HG02943 (cell line): ENCODE measurements at regions not wholly inside any gene's neighbourhood (a gene's known extent, or its start where the extent isn't known, plus 50 kb on each side); places are given as distances from the start of the nearest gene placed in this dataset.

ENCODE experiments used
- ATAC-seq: cut with Tn5 transposase; IDR thresholded peaks from one replicate; pipeline ENCODE4 v1.9.1; 2021; ENCODE audit warnings: mild to moderate bottlenecking, low read depth, moderate library complexity; ENCODE audit not compliant: unreplicated experiment

DNA sequence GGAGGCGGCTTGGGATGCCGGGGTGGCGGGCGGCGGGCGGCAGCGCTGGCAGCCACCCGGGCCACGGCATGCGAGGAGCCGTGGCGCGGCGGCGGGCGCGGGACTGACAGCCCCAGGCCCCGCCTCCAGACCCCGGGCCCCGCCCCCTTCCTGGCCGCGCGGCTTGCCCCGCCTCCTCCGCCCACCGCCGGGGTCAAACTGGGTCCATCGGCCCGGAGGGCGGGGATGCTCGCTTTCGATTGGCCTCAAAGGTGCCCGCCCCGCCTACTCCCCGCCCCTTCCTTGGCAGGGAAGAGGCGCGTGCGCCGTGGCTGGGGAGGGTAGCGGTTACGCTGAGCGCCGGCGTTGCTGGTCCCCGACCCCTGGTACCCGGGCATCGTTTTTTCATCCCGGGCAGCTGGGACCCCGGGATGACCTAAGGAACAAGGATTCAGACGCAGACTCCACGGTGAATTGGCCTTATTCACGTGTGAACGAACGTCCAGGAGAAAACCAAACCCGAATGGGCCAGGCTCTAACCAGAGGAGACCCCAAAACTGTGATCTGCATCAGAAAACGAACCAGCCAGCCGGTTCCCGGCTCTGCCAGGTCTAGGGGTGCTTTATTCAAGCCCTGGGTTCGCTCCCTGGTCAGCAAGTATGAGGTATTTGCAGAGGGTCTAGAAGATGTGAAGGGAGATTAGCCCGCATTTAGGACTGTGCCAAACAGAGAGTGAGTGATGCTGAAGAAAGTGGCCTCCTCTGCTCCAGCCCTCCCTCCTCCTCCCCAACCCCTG is 117.2 kb upstream of the GUCA2B start:
- ATAC-seq, result peak; percentile 90

DNA sequence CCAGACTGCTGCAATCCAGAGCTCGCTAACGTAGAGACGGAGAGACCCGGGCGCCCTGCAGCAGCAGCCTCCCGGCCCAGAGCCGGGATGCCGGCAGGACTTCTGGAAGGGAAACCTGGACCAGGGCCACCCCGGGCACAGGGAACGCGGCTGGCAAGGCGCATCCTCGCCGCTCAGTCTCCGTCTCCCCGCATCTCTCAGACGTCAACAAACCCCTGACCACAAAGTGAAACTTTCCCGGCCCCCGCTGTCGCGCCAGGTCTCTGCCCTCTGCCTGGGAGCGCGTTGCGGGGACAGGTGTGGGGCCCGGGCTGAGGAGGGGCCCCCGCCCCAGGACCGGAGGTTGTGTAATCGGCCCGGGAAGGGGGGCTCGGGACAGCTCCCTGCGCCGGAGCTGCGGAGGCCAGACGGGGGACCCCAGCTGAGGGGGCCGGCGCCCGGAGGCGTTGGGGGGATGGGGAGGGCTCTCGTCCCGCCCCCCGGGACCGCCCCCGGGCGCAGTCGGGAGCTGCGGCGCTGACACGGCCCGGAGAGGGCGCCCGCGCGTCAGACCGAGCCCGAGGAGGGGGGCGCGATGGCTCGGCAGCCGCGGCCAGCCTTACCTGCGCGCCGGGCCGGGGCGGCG is 116.6 kb upstream of the HIVEP3 start:
- peak; percentile 67 for ATAC-seq

DNA sequence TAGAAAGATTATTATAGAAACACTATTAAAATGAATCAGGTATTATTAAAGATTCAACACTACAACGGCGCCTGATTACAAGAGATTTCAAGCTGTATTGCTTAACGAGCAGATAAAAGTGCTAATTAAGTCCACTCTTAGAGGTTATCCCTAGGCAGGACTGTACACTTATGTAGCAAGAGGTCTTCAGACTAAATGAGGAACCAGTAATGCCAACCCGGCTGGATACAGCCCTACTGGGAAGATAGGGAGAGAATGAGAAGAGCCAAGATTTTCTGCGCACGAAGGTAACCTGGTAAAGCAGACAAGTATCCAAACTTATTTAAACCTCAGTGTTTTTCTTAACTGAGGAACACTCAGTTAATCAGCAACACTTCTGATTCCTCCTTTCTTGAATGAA is 115.7 kb upstream of the HIVEP3 start:
- no peak for ATAC-seq

DNA sequence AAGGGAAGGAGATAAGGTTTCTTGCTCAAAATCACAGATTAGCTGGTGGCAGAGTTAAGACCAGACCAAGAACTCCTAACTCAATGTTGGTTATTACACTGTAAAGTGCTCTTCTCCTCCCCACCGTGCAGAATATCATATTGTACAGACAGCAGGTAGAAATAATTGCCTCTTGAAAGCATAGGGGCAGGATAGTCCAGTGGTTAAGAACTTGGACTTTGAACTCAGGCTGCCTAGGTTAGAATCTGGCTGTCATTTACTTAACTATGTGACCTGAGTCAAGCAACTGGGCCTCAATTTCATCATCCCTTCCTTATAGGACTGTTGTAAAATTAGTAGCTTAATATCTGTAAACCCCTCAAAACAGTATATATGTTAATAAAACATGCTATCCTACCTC is 114.9 kb upstream of the HIVEP3 start:
- no peak for ATAC-seq

DNA sequence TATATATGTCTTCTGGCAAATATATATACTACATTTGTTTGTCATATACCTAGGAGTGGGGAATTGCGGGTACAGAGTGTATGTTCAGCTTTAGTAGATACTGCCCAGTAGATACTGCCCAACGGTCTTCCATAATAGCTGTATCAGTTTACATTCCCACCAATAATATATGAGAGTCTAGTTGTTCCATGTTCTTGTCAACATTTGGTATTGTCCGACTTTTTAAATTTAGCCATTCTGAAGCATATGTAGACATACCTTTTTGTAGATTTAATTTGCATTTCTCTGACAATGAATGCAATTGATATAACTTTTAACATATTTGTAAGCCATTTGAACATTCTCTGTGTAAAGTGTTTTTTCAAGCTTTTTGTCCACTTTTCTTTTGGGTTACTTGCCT is 99.0 kb upstream of the HIVEP3 start:
- no peak for ATAC-seq

DNA sequence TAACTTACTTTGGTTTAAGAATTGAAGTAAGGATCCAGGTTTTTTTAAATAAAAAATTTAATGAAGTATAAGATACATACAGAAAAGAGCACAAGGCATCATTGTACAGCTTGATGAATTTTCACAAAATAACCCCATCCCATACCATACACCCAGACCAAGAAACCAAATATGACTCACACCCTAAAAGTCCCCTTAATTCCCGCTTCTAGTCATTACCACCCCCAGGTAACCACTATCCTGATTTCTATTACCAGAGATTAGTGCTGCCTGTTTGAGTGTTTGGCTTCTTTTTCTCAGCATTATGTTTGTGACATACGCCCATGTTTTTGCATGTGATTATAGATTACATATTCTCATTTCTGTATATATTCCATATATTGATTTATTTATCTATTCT is 98.5 kb upstream of the HIVEP3 start:
- no peak for ATAC-seq

DNA sequence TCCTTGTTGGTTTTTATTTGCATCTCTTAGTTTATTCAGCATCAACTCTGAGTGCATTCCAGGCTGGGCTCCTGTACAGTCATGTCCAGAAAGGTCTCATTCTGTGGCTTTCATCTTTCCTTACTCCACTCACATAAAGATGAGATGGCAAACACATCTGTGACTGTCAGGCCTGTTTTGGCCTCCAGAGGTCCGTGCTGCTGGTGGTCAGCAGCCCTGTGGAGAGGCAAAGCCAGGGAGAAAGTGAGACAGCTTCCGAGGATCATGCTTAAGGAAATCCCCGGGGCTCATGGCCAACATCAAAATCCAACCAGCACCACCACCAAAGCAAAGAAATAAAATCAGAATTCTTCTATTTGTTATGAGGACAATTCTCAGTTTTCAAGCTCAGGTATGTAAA is 96.1 kb upstream of the HIVEP3 start:
- ATAC-seq, result no peak

DNA sequence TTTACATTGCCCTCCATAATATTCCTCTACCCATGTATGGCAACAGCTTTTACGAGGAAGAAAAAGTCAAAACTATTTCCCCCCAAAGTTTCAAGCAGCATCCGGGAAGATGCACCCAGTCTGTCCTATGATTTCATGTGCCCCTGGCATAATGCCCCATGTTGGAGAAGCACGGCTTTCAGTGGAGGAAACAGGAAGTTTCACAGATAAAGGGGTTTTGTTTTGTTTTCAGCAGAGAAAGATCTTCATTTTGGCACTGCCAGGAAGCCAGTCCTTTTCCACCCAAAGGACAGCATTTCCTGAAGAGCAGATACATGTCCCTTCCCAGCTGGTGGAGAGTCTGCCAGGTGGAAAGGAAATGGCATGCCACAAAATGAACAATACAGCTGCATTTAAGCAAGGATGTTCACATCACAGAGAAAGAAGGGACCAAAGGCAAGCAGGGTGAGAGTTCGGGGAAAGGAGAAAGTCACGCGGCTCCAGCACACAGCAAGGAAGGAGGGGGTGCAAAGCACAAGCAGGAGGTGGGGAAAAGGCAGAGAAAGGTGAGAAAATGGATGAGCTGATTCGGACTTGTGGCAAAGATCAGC is 95.3 kb upstream of the HIVEP3 start:
- no peak for ATAC-seq

DNA sequence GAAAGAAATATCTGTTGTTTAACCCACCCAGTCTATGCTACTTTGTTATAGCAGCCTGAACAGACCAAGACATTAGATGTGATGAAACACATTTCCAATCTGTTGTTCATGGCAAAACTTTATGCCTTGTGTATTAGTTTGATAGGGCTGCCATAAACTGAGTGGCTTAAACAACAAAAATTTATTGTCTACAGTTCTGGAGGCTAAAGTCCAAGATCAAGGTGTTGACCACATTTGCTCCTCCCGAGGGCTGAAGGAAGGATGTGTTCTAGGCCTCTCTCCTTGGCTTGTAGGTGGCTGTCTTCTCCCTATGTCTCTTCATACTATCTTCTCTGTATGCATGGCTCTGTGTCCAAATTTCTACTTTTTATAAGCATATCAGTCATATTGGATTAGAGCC is 94.1 kb upstream of the HIVEP3 start:
- ATAC-seq, result no peak

DNA sequence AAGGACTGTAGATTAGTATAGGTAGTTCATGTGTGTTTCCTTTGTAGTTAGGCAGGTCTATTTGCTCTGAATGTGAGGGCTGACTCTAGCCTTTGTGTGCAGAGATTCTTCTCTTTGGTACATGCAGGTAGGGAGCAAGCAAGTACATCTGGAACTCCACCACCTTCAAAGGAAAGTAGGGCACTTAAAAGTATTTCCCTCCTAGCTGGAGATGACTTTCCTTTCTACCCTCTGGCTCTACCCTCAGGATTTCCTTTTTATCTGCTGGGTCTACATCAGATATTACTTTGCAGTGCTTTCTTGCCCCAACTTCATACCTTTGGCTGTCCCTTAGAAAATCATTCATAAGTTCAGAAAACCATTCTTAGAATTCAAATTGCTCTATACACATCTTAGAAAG is 91.7 kb upstream of the HIVEP3 start:
- ATAC-seq, result no peak

DNA sequence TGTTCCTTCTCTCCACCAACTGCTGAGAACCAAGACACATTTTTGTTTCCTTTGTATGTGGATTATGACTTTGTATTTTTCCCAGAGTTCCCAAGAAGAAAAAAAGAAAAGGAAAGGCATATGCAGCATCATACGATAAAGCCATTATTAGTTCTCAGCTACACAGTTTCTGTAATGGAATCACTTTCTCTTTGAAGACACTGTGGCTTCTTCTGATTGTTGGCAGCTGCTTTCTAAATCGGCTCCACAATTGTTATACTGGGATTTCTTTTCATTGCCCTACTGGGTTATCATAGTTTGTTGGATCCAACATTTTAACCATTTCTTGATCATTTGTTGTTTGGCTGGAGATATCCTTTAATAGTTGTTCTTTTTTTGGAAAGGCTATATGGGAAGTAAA is 89.5 kb upstream of the HIVEP3 start:
- no peak for ATAC-seq

DNA sequence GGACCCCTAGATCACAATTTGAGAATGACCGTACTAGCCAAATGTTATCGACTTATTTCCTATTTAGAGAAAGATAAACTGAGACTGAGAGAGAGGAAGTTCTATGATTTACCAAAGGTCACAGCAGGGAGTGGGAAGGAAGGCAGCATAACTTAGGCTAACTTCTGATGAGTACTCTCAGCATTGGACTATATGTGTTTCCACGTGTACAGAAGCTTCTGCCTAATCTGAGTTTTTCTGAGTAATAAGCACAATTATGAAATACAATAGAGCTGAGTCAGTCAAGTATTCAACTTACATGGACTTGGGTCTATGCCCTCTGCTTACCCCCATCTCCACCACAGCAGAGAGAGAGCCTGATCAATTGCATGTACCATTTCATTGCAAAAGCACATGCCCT is 88.1 kb upstream of the HIVEP3 start:
- no peak for ATAC-seq

DNA sequence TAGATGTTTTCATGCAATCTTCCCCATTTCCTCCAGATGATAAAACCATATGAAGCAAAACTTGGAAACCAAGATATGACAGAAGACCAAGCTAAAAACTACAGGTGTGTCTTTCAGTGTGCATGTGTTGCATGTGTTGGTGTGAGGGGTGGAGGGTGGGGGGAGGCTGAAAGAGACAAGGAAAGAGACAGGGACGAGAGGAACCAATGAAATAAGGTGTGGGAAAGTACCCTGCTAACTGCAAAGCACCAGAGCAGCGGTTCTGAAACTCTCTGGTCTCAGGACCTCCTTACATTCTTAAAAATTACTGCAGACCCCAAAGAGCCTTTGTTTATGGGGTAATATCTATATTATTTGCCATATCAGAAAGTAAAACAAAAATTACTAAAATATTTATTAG is 87.4 kb upstream of the HIVEP3 start:
- ATAC-seq, result no peak

DNA sequence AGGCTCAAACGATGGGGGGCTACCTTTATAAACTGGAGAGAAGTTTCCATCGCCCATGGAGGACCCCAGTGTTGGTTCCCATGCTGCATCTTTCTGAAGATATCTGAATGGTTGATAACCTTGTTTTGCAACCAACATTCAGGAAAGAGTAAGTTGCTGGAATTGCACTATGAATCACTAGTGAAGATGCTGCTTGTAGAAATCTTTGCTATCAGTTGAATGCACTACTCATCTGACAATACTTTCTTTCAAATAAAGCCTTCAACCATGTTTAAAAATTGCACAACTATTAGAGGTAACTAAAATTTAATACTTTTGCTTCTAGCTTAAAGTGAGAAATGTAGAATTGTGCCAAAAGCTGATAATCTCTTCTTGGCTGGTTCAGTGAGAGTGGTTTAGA is 86.8 kb upstream of the HIVEP3 start:
- ATAC-seq, result no peak

DNA sequence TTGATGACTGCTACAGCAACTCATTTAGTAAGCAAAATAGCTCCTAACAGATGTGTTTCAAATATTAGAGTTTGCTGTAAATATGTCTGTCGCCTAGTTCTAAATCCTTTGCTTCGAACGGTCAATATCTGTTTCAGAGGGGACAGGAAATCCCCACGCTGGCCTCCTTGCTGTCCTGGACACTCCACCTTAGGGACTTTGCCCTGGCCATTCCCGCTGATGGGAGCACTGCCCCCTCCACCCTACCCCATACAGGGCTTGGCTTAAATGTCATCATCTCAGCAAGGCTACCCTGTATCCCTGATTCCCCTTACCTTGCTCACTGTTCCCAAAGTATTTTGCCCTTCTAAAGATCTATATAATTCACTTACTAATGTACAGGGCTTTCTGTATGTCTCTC is 86.1 kb upstream of the HIVEP3 start:
- ATAC-seq, result no peak

DNA sequence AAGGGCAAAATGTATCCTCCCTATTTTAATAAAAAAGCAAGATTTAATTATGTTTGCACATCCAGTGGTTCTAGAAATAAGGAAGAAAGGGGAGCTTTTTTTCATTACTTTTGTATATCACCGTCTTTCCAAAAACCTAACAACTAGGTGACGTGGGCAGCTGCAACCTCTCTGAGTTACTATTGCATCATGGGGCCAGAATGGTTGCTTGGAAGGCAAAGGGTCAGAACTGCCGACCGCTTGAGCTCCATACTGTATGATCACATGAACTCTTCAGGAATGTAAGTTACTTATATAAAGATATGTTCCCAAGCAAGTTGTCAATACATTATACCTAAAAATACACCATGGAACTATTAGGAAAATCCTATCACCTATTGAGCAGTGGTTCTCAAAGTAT is 85.6 kb upstream of the HIVEP3 start:
- ATAC-seq, result no peak

DNA sequence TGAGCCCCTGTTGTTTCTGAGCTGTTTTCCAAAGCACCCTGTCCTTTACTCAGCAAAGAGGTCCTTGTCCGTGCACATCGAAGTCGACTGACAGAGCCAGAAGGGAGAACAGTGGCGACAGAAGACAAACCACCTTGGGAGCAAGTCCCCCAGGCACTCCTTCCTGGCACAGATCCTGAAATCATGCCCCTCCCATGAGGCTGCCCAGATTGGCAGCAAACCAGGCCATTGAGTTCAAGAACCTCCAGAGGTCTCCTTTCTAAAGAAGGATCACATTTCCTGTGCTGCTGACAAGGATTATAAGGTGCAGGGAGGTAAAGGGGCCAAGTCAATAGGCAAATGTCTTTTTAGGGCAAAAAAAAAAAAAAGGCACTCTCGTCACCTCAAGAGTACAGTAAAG is 84.7 kb upstream of the HIVEP3 start:
- no peak for ATAC-seq

DNA sequence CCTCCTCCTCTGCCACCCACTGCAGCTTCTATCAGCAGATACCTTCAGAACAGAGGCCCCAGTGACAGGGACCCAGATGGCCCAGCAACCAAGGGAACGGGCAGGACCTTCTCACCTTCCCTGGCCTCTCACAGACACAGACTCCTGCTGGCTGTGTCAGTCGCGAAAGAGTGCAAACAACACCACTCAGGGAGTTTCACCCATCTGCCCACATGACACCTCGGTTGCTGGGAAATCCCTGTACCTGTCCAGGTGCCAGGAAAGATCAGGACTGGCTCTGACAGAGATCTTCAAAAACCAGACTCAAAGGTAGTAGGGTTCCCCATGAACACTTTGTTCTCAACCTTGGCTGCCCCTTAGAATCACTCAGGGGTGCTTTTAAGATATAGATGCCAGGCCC is 83.5 kb upstream of the HIVEP3 start:
- ATAC-seq, result no peak

DNA sequence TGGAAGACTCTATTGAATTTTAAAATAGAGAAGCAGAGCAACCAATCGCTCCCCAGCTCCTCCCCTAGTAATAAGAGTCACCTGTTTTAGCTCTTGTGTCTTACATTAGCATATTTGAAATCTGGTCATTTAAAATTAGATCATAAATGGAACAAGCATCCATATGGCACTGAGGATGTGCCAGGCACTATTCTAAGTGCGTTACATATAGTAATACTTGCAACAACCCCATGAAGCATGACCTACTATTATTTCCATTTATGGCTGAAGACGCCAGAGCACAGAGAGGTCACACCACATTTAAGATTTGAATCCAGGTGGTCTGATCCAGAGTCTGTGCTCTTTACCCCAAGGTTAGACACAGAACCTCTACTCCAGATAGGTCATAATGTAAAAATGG is 82.0 kb upstream of the HIVEP3 start:
- ATAC-seq, result no peak

DNA sequence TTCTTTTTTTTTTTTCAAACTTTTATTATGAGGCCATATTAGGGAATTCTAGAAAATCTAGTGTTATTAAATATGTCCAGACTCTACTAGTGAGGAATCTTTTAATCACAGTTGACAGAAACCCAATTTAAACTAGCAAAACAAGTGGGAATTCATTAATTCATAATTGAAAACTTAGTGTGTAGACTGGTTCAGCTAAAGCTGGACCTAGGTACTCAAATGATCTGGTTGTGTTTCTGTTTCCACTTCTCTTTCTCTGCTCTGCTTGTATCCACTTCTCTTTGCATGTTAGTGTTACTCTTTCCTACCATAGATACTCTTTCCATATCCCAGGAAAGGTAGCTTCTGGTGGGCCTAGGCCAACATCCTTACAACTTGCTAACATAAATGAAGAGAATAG is 81.2 kb upstream of the HIVEP3 start:
- ATAC-seq, result no peak

DNA sequence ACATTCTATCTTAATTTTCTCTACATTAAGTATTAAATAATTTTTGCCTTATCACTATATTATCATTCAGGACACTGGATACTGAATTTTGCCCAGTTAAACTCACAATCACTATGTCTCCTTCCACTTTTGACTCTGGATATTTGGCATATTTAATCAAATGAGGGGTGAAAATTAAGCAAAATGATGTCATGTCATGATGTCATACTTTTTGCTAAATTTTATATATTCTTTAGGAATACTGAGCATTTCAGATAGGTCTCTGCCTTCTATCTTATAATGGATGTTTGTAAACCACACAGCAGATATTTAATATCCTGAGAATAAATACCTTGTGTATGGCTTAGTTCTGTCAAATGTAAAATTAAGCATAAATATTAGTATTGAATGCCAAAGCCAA is 79.5 kb upstream of the HIVEP3 start:
- no peak for ATAC-seq

DNA sequence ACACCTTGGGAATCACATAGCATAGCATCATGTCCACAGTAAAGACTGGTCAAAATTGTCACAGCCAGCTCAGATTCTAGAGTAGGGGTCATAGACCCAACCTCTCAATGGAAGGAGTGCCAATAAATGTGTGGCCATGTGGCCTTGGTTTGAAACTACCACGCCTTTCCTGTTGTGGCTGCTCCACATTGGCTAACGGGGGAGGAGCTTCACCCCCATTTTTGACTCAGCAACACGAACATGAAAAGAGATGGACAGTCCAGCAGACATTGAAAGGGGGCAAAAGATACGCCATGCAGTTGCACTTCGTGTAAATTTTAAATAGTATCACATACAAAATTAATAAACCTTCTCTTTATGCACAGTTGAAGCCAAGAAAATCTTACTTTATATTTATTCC is 78.4 kb upstream of the HIVEP3 start:
- ATAC-seq, result no peak
